ENCODE measurements at regions not wholly inside any gene's neighbourhood (a gene's known extent, or its start where the extent isn't known, plus 50 kb on each side); places are given as distances from the start of the nearest gene placed in this dataset.

GRCh38 chr12:22835431-22835830, 210.5 kb downstream of the ETNK1 start:
- no peak for TF ChIP-seq CTCF (IDR thresholded peaks at IDR 0.05)
- no peak for TF ChIP-seq POLR2A (IDR thresholded peaks at IDR 0.05)

All from lower leg skin (tissue), 3 donors.